Sigmoid colon (tissue), 4 donors: ENCODE measurements at regions not wholly inside any gene's neighbourhood (a gene's known extent, or its start where the extent isn't known, plus 50 kb on each side); places are given as distances from the start of the nearest gene placed in this dataset.

Source experiments
- POLR2A ChIP-seq, 2 donors: fragments of 450-650 bp; IDR thresholded peaks; one replicate each; pipeline ENCODE4 v1.6.1; 2016; ENCODE audit warnings: antibody characterized with exemption in 2 of 2, mild to moderate bottlenecking in 2 of 2, moderate library complexity in 2 of 2
- POLR2AphosphoS5 ChIP-seq, 4 donors: sonication (generic); formaldehyde crosslinking; IDR thresholded peaks; one replicate each; pipeline ENCODE4 v1.6.1; 2017; ENCODE audit warnings: antibody characterized with exemption in 4 of 4
- TF ChIP-seq, protein P1 (sequence below), 4 experiments: fragments of 450-650 bp in 3 of 4; fragments of 200-600 bp in 1 of 4; IDR thresholded peaks; one replicate each; pipeline ENCODE4 v1.5.1; 2016 to 2019; ENCODE audit warnings: antibody characterized with exemption in 4 of 4, mild to moderate bottlenecking in 3 of 4, moderate library complexity in 2 of 4

DNA sequence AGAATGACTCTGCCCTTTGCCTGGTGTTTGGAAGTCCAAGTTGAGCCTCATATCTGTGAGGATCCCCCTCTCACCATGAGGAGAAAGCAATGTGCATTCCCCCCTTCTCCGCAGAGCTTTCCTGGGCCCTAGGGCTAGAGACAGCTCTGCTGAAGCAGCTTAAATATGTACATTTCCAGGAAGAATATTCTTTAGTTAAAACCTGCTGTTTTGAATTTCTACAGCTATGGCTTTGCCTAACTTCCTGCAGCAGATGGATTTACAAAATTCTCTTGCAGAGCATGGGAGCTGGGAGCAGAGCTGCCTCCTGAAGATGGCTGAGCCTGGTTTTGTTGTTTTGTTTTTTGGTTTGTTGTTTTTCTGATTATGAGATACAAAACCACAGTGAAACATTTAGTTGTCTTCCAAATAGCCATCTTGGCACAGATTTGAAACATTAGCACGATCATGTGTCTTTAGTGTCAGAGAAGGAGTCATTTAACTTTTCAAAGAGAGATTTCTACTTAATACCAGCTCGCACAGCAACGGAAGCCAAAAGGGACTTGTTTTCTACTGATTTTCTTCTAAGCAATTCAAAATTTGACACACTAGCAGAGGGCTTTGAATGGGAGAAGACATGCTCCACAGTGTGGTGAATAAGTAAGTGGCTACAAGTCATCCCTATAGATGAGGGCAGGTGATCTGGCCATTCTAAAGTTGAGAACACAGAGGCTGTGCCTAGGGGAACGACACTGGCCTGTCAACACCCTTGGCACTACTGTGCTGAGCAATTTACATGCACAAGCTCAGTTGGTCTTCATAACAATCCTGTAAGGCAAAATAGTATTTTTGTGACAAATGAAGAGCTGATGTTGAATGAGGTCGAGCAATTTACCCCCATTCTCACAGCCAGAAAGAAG, 222.6 kb downstream of the MREG start:
- TF ChIP-seq, protein P1, sequence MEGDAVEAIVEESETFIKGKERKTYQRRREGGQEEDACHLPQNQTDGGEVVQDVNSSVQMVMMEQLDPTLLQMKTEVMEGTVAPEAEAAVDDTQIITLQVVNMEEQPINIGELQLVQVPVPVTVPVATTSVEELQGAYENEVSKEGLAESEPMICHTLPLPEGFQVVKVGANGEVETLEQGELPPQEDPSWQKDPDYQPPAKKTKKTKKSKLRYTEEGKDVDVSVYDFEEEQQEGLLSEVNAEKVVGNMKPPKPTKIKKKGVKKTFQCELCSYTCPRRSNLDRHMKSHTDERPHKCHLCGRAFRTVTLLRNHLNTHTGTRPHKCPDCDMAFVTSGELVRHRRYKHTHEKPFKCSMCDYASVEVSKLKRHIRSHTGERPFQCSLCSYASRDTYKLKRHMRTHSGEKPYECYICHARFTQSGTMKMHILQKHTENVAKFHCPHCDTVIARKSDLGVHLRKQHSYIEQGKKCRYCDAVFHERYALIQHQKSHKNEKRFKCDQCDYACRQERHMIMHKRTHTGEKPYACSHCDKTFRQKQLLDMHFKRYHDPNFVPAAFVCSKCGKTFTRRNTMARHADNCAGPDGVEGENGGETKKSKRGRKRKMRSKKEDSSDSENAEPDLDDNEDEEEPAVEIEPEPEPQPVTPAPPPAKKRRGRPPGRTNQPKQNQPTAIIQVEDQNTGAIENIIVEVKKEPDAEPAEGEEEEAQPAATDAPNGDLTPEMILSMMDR (IDR thresholded peaks at IDR 0.05), result no peak
- no peak for TF ChIP-seq POLR2A (IDR thresholded peaks at IDR 0.05)
- no peak for TF ChIP-seq POLR2AphosphoS5 (IDR thresholded peaks at IDR 0.05)
